ENCODE measurements at regions not wholly inside any gene's neighbourhood (a gene's known extent, or its start where the extent isn't known, plus 50 kb on each side); places are given as distances from the start of the nearest gene placed in this dataset.

- TF ChIP-seq POLR2A (IDR thresholded peaks at IDR 0.05; ENCODE audit: low read depth, low read length): no peak
- TF ChIP-seq POLR2AphosphoS5 (IDR thresholded peaks at IDR 0.05; ENCODE audit: low read depth, low read length): no peak
- TF ChIP-seq TAF1 (IDR thresholded peaks at IDR 0.05; ENCODE audit: borderline replicate concordance, low read depth, low read length): no peak
Measured at GRCh38 chr1:60765204-60765603, 317.2 kb upstream of the NFIA start.

Data from GM12892 (cell line).